Esophagus squamous epithelium (tissue), 5 donors: ENCODE measurements at regions not wholly inside any gene's neighbourhood (a gene's known extent, or its start where the extent isn't known, plus 50 kb on each side); places are given as distances from the start of the nearest gene placed in this dataset.

Source experiments
- DNase-seq: peaks from one replicate; lab custom pipeline; 2025; lab: John Stamatoyannopoulos, UW
- H3K27ac ChIP-seq, 4 donors: fragments of 200-600 bp; sonication (generic); one replicate each; pipeline ENCODE4 v1.5.1; 2016 to 2019; ENCODE audit warnings: mild to moderate bottlenecking in 1 of 4
- H3K27me3 ChIP-seq, 4 donors: fragments of 200-600 bp; sonication (generic); 1 replicate in 3 of 4; 2 replicates in 1 of 4; pipeline versions ENCODE4 v1.5.1 to v1.6.0; 2017 to 2021; ENCODE audit warnings: antibody characterized with exemption in 1 of 4
- H3K36me3 ChIP-seq, 3 donors: fragments of 200-600 bp; sonication (generic); one replicate each; pipeline ENCODE4 v1.5.1; 2016 to 2019
- H3K4me1 ChIP-seq, 3 donors: fragments of 200-600 bp; sonication (generic); one replicate each; pipeline ENCODE4 v1.5.1; 2017 to 2019
- H3K4me3 ChIP-seq, 4 donors: fragments of 200-600 bp; sonication (generic); 1 replicate in 3 of 4; 2 replicates in 1 of 4; pipeline ENCODE4 v1.5.1; 2016 to 2019; ENCODE audit warnings: mild to moderate bottlenecking in 2 of 4, moderate library complexity in 1 of 4
- H3K9me3 ChIP-seq, 3 donors: fragments of 200-600 bp; sonication (generic); one replicate each; pipeline ENCODE4 v1.5.1; 2016 to 2019
- POLR2A ChIP-seq, 4 donors: fragments of 450-650 bp; IDR thresholded peaks; one replicate each; pipeline ENCODE4 v1.6.1; 2017; ENCODE audit warnings: antibody characterized with exemption in 4 of 4, mild to moderate bottlenecking in 4 of 4, moderate library complexity in 3 of 4
- WGBS, 2 donors: methylation state at CpG; one replicate each; pipeline ENCODE4 v1.1.5; 2018; 5-methylcytosine and 5-hydroxymethylcytosine counted together
- intact Hi-C: fragments of 100-400 bp; cut with DNase I; formaldehyde crosslinking; loops from one replicate; pipeline ENCODE4 v1.15.0; 2022
- TF ChIP-seq, protein P1 (sequence below), 6 experiments: fragments of 450-650 bp in 4 of 6; fragments of 200-600 bp in 2 of 6; sonication (generic) in 2 of 6; IDR thresholded peaks; one replicate each; pipeline ENCODE4 v1.5.1; 2016 to 2019; ENCODE audit warnings: antibody characterized with exemption in 6 of 6, mild to moderate bottlenecking in 4 of 6, moderate library complexity in 4 of 6
- donor health status: DM: yes; HTN: yes; CAD: no.

DNA sequence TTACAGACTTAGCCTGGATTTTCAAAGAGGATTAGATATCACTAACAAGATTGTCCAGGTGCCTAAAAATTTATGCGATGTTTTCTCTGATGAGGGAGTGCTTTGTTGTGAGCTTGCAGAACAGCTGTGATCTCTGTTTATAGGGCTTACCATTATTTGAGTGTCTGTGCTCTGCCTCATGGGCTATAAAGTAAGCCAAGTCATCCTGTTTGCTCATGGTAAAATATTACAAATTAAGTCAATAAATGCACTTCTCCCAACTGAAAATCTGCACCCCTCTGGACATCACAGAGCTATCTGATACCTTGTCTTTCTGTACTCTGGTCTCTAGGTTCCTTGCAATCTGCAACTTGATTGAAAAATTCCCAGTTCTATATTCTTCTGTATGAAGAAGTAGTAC, 293.4 kb upstream of the ACTBL2 start:
- Histone ChIP-seq H3K4me1 (peaks cover 0 to 23% (median 2%) of the 10 kb centered on the region in 3 donors), H3K27ac (no peak overlapping the region), H3K9me3 (no peaks in the 10 kb centered on the region), H3K36me3 (no peaks in the 10 kb centered on the region), H3K27me3 (no peaks in the 10 kb centered on the region), H3K4me3 (no peak overlapping the region)
- TF ChIP-seq, protein P1, sequence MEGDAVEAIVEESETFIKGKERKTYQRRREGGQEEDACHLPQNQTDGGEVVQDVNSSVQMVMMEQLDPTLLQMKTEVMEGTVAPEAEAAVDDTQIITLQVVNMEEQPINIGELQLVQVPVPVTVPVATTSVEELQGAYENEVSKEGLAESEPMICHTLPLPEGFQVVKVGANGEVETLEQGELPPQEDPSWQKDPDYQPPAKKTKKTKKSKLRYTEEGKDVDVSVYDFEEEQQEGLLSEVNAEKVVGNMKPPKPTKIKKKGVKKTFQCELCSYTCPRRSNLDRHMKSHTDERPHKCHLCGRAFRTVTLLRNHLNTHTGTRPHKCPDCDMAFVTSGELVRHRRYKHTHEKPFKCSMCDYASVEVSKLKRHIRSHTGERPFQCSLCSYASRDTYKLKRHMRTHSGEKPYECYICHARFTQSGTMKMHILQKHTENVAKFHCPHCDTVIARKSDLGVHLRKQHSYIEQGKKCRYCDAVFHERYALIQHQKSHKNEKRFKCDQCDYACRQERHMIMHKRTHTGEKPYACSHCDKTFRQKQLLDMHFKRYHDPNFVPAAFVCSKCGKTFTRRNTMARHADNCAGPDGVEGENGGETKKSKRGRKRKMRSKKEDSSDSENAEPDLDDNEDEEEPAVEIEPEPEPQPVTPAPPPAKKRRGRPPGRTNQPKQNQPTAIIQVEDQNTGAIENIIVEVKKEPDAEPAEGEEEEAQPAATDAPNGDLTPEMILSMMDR (IDR thresholded peaks at IDR 0.05): no peak
- TF ChIP-seq POLR2A (IDR thresholded peaks at IDR 0.05): no peak
- WGBS, 2 donors: 38 to 47% methylated on average over 1 of the region's 1 CpG
- intact Hi-C loops: loop anchor here (5.0 kb wide), 1 partner anchor 686 kb away; the partner anchor contains the start of gene PLK2
- DNase-seq: no peak

DNA sequence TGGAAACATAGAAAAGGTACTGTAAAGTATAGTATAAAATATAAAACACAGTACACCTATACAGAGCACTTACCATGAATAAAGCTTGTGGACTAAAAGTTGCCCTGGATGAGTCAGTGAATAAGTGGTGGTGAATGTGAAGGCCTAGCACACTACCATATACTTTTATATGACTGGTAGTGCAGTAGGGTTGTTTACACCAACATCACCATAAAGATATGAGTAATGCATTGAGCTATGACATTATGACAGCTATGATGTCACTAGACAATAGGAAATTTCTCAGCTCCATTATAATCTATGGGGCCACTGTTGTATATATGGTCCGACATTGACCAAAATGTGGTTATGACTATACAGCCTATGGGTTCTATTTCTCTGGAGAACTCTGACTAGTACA, 291.8 kb upstream of the ACTBL2 start:
- Histone ChIP-seq H3K27me3 (no peaks in the 10 kb centered on the region), H3K9me3 (no peaks in the 10 kb centered on the region), H3K4me3 (no peak overlapping the region), H3K4me1 (peaks cover 0 to 19% (median 0%) of the 10 kb centered on the region in 3 donors), H3K27ac (no peak overlapping the region), H3K36me3 (no peaks in the 10 kb centered on the region)
- intact Hi-C loops: no loop called here
- TF ChIP-seq, protein P1 (IDR thresholded peaks at IDR 0.05): no peak
- TF ChIP-seq POLR2A (IDR thresholded peaks at IDR 0.05): no peak
- WGBS, 2 donors: 95 to 100% methylated on average over 1 of the region's 1 CpG
- DNase-seq: no peak

DNA sequence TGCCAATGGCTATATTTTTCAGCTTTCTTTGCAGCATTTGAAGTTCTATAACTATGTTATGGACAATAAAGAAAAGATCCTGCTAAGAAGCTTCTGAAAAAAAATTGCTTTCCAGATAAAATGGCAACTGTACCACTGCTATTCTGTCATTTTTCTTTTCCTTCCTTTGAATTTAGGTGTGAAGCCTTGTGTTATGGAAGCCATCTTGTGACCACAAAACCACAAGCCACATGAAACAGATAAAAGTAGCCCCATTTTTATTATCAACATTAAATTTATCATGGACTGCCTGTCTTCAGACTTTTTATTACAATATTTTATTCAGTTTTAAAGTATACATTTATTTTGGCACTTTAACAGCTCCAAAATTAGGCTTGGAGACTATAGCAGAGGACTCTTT, 289.9 kb upstream of the ACTBL2 start:
- Histone ChIP-seq H3K4me1 (peaks cover 0 to 11% (median 0%) of the 10 kb centered on the region in 3 donors), H3K27ac (no peak overlapping the region), H3K27me3 (no peaks in the 10 kb centered on the region), H3K4me3 (no peak overlapping the region), H3K9me3 (no peaks in the 10 kb centered on the region), H3K36me3 (no peaks in the 10 kb centered on the region)
- intact Hi-C loops: no loop called here
- no peak for DNase-seq
- TF ChIP-seq, protein P1 (IDR thresholded peaks at IDR 0.05): no peak
- TF ChIP-seq POLR2A (IDR thresholded peaks at IDR 0.05): no peak

DNA sequence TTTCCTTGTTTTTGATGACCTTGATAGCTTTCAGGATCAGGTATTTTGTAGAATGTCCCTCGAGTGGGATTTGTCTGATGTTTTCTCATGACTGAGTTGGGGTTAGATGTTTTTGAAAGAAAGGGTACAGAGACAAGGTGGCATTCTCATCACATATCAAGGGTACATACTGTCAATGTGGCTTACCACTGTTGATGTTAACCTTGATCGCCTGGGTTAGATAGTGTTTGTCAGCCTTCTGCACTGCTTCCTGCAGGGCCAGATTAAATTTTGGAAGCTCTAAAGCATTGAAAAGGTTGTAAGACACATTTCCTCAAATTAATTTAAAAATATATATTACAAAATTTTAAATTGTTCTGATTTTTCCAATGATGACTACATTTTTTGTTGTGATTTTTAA, 287.4 kb upstream of the ACTBL2 start:
- Histone ChIP-seq H3K4me1 (no peaks in the 10 kb centered on the region), H3K9me3 (no peaks in the 10 kb centered on the region), H3K27ac (no peak overlapping the region), H3K4me3 (no peak overlapping the region), H3K27me3 (no peaks in the 10 kb centered on the region), H3K36me3 (no peaks in the 10 kb centered on the region)
- TF ChIP-seq, protein P1 (IDR thresholded peaks at IDR 0.05): no peak
- no peak for TF ChIP-seq POLR2A (IDR thresholded peaks at IDR 0.05)
- 74% methylated on average over 2 of the region's 2 CpGs for WGBS, 2 donors
- DNase-seq: no peak
- intact Hi-C loops: no loop called here

DNA sequence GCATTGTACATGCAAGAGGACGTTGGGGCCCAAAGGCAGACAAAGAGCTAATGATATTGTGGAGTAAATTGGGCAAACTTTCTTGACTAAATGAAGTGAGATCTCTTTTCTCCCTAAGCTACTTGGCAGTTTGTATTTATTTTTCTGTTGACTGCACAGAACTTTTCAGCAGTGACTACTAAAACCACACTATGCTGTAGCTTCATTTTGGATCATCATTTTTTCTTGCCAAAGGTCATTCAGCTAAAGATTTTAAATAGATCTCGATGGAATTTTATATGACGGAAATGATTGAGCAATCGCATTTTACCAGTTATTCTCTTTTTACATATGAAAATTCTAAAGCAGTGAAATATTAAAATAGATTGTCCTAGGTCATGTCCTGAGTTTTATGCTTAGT, 286.1 kb upstream of the ACTBL2 start:
- intact Hi-C loops: no loop called here
- H3K27me3 ChIP-seq: no peaks in the 10 kb centered on the region
- H3K36me3 ChIP-seq: no peaks in the 10 kb centered on the region
- DNase-seq: no peak
- no peak overlapping the region for H3K27ac ChIP-seq
- TF ChIP-seq, protein P1 (IDR thresholded peaks at IDR 0.05): no peak
- TF ChIP-seq POLR2A (IDR thresholded peaks at IDR 0.05): no peak
- no peaks in the 10 kb centered on the region for H3K4me1 ChIP-seq
- no peaks in the 10 kb centered on the region for H3K9me3 ChIP-seq
- no peak overlapping the region for H3K4me3 ChIP-seq
- 76 to 82% methylated on average over 4 of the region's 4 CpGs for WGBS, 2 donors
